OCI-LY1 (cell line): ENCODE measurements at regions not wholly inside any gene's neighbourhood (a gene's known extent, or its start where the extent isn't known, plus 50 kb on each side); places are given as distances from the start of the nearest gene placed in this dataset.

Experiments used
- EZH2 ChIP-seq: fragments of 200-600 bp; sonication (generic), shearing (Covaris generic); IDR thresholded peaks from 2 replicates; pipeline ENCODE4 v1.8.0; 2017; ENCODE audit warnings: borderline replicate concordance, mixed run types, mild to moderate bottlenecking, antibody characterized with exemption, low read length, moderate library complexity, mixed read lengths
- TF ChIP-seq, protein P1 (sequence below): fragments of 200-600 bp; sonication (generic), shearing (Covaris generic); IDR thresholded peaks from 2 replicates; pipeline ENCODE4 v1.5.1; 2017; ENCODE audit warnings: mild to moderate bottlenecking, antibody characterized with exemption, low read length, moderate library complexity, mixed read lengths

DNA sequence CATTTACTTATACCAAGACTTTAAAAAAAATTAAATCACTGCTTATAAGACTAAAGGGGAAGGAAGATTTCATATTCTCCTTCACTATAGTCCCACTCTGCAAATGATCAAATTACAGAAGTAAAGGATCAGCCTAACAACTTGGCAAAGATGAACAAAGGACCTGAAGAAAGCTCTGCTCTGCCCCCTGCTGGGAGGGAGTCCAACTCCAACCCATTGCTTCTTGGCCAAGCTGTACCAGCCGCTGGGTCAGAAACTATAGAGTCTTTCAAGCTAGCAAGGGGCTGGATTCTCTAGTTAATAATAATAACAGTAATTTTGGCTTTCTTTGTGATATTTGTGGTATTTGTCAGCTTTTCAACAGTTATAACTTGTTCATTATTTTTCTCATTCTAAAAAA, 927.0 kb upstream of the CRIM1 start:
- TF ChIP-seq, protein P1, sequence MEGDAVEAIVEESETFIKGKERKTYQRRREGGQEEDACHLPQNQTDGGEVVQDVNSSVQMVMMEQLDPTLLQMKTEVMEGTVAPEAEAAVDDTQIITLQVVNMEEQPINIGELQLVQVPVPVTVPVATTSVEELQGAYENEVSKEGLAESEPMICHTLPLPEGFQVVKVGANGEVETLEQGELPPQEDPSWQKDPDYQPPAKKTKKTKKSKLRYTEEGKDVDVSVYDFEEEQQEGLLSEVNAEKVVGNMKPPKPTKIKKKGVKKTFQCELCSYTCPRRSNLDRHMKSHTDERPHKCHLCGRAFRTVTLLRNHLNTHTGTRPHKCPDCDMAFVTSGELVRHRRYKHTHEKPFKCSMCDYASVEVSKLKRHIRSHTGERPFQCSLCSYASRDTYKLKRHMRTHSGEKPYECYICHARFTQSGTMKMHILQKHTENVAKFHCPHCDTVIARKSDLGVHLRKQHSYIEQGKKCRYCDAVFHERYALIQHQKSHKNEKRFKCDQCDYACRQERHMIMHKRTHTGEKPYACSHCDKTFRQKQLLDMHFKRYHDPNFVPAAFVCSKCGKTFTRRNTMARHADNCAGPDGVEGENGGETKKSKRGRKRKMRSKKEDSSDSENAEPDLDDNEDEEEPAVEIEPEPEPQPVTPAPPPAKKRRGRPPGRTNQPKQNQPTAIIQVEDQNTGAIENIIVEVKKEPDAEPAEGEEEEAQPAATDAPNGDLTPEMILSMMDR: peak; percentile 73
- TF ChIP-seq EZH2: no peak
